ENCODE measurements at regions not wholly inside any gene's neighbourhood (a gene's known extent, or its start where the extent isn't known, plus 50 kb on each side); places are given as distances from the start of the nearest gene placed in this dataset.

DNA sequence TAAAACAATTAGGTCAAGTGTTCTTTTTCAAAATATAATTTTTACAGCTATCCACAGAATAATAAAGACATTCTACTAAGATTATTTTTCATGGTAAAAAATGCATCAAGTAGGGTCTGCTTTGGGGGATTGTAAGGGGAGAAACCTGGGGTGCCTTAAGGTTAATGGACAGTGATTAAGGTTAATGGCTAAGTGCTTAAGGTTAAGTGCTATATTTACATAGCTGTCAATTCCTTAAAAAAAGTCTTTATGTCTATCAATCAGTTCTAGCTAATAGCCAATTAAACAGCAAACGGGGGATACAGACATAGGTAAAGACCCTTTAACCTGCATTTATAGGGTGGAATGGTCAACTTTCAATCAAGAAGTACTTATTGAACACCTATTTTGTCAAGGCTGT is 284.5 kb upstream of the SEMA3A start:
- H3K4me1 ChIP-seq (ENCODE audit: insufficient read depth), result no peaks in the 10 kb centered on the region
- H2AFZ ChIP-seq, result no peak overlapping the region
- no peak overlapping the region for H3K27ac ChIP-seq
- H3K36me3 ChIP-seq (replicated peaks; ENCODE audit: insufficient read depth, low read depth), result no peaks in the 10 kb centered on the region
- TF ChIP-seq EZH2phosphoT487 (IDR thresholded peaks at IDR 0.05; ENCODE audit: low read depth, severe bottlenecking, unreplicated experiment) (no peak), EZH2 (IDR thresholded peaks at IDR 0.05; ENCODE audit: borderline replicate concordance) (no peak)
- TF ChIP-seq, protein P1, sequence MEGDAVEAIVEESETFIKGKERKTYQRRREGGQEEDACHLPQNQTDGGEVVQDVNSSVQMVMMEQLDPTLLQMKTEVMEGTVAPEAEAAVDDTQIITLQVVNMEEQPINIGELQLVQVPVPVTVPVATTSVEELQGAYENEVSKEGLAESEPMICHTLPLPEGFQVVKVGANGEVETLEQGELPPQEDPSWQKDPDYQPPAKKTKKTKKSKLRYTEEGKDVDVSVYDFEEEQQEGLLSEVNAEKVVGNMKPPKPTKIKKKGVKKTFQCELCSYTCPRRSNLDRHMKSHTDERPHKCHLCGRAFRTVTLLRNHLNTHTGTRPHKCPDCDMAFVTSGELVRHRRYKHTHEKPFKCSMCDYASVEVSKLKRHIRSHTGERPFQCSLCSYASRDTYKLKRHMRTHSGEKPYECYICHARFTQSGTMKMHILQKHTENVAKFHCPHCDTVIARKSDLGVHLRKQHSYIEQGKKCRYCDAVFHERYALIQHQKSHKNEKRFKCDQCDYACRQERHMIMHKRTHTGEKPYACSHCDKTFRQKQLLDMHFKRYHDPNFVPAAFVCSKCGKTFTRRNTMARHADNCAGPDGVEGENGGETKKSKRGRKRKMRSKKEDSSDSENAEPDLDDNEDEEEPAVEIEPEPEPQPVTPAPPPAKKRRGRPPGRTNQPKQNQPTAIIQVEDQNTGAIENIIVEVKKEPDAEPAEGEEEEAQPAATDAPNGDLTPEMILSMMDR (IDR thresholded peaks at IDR 0.05; ENCODE audit: poor library complexity), result no peak
- no peaks in the 10 kb centered on the region for H3K9me3 ChIP-seq (ENCODE audit: low read depth)
- no peak overlapping the region for H3K4me3 ChIP-seq
- DNase-seq (ENCODE audit: low spot score), result no peak
- H3K4me2 ChIP-seq, result no peak overlapping the region
- 69% methylated on average over 1 of the region's 1 CpG for whole genome bisulfite sequencing (ENCODE audit: low lambda C conversion rate, missing lambda C conversion rate)
- no peaks in the 10 kb centered on the region for H4K20me1 ChIP-seq (ENCODE audit: insufficient read depth, poor library complexity, severe bottlenecking)
- H3K79me2 ChIP-seq, result no peaks in the 10 kb centered on the region
- H3K9me2 ChIP-seq (replicated peaks; ENCODE audit: insufficient read depth), result no peaks in the 10 kb centered on the region
- H3K27me3 ChIP-seq, result no peaks in the 10 kb centered on the region

DNA sequence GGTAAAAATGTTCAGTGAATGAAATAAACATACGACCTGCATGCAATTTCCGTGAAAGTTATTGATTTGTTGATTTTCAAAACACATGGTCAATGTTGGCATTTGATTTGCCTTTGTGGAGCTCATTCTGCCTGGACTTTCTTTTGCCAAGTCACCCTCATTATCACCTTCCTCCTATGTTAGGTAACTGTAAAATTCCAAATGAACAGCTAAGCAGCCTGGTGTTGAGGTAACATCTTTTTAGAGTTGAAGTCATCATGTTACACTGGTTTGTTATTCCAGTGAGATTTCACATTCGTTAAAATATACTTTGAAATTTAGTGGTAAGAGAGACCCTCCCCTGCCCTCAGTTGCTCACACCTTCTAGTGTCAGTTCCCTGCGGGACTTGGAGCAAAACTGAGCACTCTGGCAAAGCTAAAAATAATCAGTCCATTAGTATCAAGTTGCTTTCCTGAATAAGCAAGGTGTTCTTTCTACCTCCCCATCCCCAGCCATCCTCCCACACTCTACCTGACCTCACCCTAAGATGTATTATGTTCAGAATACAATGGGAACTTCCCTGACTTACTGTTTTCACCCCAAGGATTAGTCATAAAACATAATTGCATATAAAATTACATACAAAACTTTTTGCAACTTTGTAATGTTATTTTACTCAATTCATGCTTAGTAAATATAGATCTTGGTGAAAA is 283.3 kb upstream of the SEMA3A start:
- DNase-seq (ENCODE audit: low spot score), result no peak
- Histone ChIP-seq H3K27me3 (no peaks in the 10 kb centered on the region), H3K79me2 (no peaks in the 10 kb centered on the region), H3K4me1 (ENCODE audit: insufficient read depth) (no peaks in the 10 kb centered on the region), H3K9me2 (replicated peaks; ENCODE audit: insufficient read depth) (no peaks in the 10 kb centered on the region), H3K36me3 (replicated peaks; ENCODE audit: insufficient read depth, low read depth) (no peaks in the 10 kb centered on the region), H3K4me2 (no peak overlapping the region), H3K4me3 (no peak overlapping the region), H3K27ac (no peak overlapping the region), H4K20me1 (ENCODE audit: insufficient read depth, poor library complexity, severe bottlenecking) (no peaks in the 10 kb centered on the region), H2AFZ (no peak overlapping the region), H3K9me3 (ENCODE audit: low read depth) (no peaks in the 10 kb centered on the region)
- WGBS (ENCODE audit: low lambda C conversion rate, missing lambda C conversion rate), result 78% methylated on average over 4 of the region's 4 CpGs
- TF ChIP-seq EZH2 (IDR thresholded peaks at IDR 0.05; ENCODE audit: borderline replicate concordance), result no peak
- TF ChIP-seq, protein P1 (IDR thresholded peaks at IDR 0.05; ENCODE audit: poor library complexity), result no peak
- TF ChIP-seq EZH2phosphoT487 (IDR thresholded peaks at IDR 0.05; ENCODE audit: low read depth, severe bottlenecking, unreplicated experiment), result no peak

DNA sequence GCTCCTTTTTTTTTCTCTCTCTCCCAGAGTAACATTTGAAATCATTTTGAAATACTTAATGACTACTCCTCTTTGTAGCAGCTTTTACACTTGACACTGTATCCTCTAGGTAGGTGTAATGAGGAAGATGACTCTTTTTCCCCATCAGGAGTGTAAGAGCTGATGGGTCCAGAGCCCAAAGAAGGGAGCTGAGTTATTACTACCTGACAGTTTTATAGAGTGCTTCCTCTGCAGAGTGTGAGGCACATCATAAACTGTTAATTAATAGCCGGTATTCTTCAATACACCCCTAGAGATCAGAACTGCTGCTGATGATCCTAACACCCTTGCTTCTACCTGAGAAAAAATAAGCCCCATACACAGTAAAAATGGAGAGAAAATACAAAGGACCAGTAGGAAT is 279.8 kb upstream of the SEMA3A start:
- Histone ChIP-seq H3K36me3 (replicated peaks; ENCODE audit: insufficient read depth, low read depth) (no peaks in the 10 kb centered on the region), H3K9me2 (replicated peaks; ENCODE audit: insufficient read depth) (no peaks in the 10 kb centered on the region), H4K20me1 (ENCODE audit: insufficient read depth, poor library complexity, severe bottlenecking) (no peaks in the 10 kb centered on the region), H3K4me1 (ENCODE audit: insufficient read depth) (no peaks in the 10 kb centered on the region), H3K4me3 (no peak overlapping the region), H3K79me2 (no peaks in the 10 kb centered on the region), H2AFZ (no peak overlapping the region), H3K27ac (no peak overlapping the region), H3K27me3 (no peaks in the 10 kb centered on the region), H3K4me2 (no peak overlapping the region), H3K9me3 (ENCODE audit: low read depth) (no peaks in the 10 kb centered on the region)
- TF ChIP-seq EZH2phosphoT487 (IDR thresholded peaks at IDR 0.05; ENCODE audit: low read depth, severe bottlenecking, unreplicated experiment), result no peak
- TF ChIP-seq, protein P1 (IDR thresholded peaks at IDR 0.05; ENCODE audit: poor library complexity), result no peak
- no peak for TF ChIP-seq EZH2 (IDR thresholded peaks at IDR 0.05; ENCODE audit: borderline replicate concordance)
- no peak for DNase-seq (ENCODE audit: low spot score)
- 64% methylated on average over 1 of the region's 1 CpG for WGBS (ENCODE audit: low lambda C conversion rate, missing lambda C conversion rate)
